HG03108 (cell line): ENCODE measurements at regions not wholly inside any gene's neighbourhood (a gene's known extent, or its start where the extent isn't known, plus 50 kb on each side); places are given as distances from the start of the nearest gene placed in this dataset.

Experiments
- ATAC-seq: cut with Tn5 transposase; IDR thresholded peaks from one replicate; pipeline ENCODE4 v1.9.1; 2021; ENCODE audit warnings: moderate library complexity; ENCODE audit not compliant: unreplicated experiment

DNA sequence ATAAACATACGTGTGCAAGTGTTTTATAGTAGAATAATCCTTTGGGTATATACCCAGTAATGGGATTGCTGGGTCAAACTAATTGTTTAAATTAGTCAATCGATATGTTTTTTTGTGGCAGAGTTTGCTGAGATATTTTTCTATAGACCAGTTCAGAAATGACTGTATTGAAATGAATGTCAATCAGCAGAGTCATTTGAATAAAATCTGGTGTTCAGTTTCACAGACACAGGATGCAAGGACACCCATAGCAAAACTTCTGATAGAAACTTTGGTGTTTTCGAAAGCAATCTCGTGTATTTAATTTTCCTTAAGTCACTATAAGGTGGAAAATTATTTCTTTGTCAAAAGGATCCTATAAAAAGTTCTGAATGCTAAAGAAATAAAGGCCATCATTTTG lies 434.4 kb downstream of the RAP2B start:
- no peak for ATAC-seq

DNA sequence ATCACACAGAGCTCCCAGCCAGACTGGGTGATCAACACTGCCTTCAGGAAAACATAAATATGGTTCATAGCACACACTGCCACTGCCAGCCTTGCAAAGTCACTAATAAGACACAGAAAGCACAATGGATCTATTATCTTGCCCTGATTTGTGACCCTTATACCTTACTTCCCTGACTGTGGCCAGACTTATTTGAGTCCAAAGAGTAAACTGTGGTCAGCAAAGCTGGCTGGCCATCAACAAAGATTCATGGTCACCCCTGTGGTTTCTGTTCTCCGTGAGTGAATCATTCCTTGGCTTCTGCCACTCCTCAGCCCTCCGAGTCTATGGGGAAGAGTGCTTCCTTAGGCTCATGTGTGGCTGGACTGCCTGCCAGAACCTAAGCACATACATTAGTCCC lies 437.7 kb downstream of the RAP2B start:
- ATAC-seq, result no peak

DNA sequence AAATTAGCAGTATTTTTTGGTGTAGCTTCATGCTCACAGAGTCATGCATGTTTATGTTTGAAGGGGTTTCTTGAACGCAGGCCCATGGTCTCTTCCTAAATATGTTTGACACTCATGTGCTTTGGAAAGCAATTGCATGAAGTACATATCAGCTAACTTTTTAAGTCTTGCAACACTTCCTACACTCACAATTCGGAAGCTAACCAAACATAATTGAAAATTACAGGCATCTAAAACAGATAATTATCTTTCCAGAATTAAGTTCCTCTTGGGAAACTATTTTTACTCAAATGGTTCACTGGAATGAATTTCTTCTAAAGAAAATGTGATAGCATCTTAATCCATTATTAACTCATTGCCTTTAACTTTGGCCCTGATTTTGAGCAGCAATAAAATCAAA lies 438.9 kb downstream of the RAP2B start:
- ATAC-seq, result no peak

DNA sequence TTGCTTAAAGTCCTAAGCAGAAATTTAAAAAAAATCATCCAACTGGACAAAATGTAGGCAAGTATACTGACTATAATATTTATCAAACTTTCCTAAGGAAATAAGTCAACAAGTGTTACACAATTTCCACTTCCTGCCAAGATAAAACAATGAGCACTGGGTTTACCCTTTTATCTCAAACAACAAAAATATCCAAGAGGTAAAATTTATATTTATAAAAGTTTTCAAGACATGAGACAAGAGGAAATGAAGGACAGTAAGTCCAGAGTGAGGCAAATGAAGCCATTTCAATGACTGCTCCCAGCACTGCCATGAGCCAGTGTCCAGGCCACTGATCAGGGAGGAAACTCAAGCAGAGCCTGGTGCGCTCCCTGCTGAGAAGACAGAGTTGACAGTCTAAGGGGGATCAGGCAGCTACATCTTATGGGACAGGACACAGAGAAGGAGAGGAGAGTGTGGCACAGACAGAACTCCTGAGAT lies 439.4 kb downstream of the RAP2B start:
- ATAC-seq, result no peak

DNA sequence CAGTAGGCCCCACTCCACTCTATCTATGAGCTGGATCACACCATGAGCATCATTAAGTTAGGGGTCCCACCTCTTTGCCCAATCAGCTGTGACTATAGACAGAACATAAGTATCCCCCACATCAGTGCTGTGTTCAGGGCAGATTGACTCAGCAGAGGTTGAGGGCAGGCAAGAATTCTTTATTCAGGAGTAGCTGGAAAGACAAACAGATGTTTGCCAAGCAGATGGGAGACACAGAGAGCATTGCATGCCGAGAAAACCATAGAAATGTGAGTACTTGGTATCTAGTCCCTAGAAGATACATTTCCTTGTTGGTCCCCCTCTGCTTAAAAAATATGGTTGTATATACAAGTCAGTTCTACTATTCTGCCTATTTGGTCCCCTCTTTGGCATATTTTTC lies 440.8 kb downstream of the RAP2B start:
- ATAC-seq, result no peak

DNA sequence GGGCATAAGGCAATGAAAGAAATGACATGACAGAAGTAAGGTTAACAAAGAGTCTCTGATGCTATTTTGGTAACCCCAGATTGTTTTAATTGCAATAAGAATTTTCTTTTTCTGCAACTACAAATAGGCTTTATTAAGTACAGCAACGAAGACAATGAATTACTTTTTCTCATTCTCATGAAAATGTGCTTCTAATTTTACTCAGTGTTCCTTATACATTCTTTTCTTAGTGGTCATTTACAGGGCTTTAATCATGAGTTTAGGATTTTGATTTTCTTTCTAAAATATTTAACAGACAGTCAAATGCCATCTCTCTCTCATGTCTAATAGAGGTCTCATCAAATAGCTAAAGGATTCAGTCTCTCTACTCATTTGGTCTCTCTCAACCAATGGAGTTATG lies 452.1 kb downstream of the RAP2B start:
- ATAC-seq, result no peak

DNA sequence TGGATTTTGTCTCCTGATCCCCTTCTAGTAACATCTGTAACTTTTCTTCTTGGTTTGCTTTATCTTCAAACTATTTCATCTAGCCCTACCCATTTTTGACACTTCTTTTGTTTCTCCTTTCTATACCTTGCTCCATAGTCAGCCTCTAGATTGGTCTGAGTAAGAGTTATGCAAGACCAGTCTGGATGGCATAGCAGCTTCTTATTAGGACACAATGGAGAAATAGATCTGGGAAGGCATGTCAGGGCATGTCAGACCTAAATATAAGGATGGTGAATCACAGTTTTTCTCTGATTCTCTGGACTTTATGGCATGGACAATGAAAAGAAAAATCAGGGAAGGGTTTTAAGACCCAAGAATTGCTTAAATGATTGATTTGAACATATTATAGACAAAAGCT lies 452.5 kb downstream of the RAP2B start:
- ATAC-seq, result no peak

DNA sequence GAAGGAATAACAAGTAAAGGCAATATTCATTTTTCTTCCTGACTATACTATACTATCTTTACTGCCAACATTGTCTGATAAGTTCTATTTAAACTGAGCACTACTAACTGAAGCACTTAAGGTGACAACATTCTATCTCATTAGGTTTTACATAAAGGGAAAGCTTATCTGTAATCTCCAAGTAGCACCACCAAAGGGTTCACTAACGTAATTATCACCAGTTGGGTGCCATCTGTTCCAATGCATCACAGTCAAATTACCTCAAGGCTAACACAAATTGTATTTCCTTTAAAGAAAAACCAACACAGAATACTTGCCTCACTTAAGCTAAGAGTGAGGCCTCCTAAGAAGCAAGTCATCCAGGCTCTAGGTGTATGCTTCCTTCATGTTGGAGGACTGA lies 453.8 kb downstream of the RAP2B start:
- no peak for ATAC-seq

DNA sequence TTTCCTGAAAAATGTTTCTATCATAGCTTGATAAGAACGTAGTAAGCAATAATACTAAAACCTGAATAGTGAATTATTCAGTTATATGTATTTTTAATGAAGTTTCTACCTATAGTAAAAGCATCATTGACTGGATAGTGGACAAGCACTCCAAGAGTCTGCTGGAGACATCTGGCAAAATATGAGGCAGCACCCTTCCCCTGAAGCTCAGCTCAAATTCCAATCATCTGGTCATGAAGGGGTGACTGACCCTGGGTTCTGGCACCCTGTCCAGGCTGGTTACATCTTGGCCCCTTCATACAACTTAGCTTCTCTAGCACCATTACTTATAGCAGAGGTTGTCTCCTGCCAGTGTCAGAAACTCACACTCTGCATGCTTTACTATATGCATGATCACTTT lies 455.4 kb downstream of the RAP2B start:
- no peak for ATAC-seq

DNA sequence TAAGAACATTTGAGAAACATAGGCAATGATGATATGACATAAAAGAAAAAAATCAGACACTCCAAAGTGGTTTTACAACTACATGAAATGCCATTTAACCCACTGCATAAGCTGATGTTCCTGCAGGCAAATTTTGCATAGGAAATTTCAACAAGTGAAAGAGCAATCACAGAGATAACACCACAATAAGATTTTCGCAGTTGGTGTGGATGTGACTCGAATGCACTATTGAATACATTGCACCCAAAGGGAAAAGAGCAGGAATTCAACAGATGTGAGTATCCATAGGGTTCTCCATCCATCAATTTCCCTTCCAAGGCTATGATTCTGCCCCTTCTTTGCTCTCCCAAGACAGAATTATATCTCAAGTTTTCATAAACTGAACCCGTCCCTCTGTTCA lies 456.1 kb downstream of the RAP2B start:
- ATAC-seq, result no peak

DNA sequence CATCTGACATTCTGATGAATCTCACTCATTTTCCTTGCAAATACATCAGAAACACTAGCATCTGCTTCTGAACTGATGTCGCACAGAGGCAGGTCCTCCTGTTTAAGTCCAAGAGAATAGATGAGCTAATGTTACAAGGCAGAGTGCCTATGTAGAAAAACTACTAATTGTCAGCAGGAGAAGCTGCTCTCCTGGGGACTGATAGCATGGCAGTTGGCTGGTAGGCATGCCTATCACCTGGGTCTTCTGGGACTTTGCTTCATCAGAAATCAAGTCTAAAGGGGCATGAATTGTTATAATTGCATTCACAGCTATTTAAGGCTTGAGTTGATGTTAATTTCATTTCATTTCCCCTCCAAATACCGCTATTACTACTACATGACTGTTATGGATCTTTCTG lies 457.2 kb downstream of the RAP2B start:
- ATAC-seq, result no peak

DNA sequence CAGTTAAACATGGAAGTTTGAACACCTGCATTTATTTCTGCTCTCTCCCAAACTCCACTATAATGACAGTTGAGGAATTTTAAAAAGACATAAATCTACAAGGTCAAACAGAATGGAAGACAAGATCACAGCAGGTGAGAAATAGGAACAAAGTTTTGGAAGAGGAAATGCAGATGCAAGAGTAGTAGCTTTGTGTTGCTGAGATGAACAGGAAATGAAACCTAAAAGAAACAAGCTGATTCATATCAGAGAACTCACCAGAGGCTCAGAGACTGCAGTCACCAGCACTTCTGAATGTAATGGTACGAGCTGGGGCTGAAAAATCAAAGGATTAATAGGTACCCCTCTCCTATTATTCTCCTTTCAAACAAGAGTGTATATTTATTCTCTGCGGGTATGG lies 459.9 kb downstream of the RAP2B start:
- ATAC-seq, result peak; percentile 90

DNA sequence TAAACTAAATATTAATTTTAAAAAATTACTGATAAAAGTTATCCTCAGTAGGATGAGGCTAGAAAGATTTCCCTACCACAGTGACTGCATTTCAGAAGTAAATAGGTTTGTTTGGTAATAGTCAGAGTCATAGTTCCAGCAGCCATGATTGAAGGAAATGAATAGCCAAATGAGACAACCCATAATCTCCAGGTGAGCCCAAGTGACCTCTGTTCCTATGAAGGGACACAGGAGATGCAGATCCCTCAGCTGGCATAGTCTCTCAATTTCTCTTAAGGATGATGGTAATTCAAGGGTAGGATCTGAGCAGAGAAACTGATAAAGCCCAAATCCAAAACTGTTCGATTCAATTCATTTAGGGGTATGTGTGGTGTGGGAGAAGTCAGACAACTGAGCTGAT lies 461.8 kb downstream of the RAP2B start:
- ATAC-seq, result no peak

DNA sequence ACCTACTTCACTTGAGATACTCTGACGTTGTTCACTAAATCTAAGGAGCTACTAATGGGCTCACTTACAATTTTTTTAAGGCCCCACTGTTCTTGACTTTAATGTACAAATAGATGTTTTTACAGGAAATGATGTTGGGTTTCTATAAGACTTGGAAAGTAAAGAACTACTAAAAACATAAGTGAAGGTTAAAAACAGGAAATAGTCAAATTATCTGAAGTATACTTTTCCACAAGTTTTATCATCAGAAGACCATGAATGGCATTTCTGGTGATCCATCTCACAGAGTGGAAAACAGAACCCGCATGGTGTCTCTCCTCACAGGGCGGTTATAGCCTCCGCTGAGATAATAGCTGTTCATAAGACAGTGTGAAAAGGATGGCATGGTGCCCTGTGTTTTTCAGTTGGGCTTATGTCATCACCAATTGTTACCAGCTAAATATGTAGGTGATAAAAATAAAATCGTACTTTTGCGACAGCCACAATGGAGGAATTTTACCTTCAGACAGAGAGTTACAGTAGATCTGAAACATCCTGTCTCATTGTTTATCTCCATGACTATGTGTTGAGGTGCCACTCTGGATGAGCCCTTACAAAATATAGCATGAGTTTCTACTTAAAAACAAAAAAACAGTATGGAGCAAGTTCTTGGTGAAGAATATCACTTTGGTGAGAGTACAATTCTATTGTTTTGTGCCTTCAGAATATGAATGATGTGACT lies 462.4 kb downstream of the RAP2B start:
- ATAC-seq, result no peak

DNA sequence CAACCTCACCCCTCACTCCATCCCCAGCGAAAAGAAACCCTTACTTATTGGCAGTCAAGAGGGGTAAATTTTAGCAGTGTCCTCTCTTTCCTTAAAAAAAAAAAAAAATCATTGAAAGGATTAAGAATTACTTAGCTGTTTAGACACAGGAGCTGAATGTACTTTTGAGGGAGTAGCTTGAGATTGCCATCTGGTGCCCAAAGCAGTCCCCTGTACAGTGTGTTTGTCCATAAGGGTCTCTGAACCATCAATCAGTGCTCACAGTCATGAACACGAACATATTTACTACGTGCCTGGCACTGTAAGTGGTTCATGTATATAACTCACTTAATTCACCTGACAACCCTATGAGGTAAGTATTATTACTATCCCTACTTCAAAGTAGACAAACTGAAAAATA lies 463.5 kb downstream of the RAP2B start:
- ATAC-seq, result no peak

DNA sequence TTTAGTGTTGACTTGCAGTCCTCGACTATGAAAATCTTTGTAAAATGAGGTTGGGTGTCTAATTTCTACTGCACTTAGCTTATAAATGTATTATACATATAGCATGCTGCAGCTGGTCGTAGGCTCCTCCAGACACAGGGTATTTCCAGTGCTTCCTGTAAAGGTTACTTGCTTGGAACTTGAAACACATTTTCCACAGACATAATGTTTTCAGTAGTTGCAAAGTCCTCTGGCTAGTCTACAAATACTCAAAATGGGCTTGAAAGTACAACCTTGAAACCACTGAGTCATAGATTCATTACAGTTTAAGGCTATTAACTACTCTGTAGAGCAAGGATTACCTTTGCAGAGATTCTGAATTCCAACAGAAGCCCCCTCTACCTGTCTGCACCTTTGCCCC lies 464.1 kb downstream of the RAP2B start:
- no peak for ATAC-seq

DNA sequence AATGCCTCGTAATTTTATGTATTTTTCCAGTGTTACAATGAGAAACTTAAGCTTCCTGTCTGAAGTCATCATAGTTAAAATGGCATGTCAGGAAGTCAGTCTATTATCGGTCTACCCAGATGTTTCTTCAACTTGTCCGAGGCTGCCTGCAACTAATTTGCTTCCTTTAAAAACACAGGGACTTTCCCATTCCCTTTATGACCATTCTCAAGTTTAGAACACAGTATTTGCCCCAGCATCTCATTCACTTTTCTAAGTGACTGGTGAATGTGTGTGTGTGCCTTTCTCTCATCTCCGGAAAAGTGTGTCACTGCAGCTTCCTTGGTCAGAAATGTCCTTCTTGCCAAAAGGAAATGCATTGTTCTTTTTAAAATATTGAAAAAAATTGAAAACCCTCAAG lies 466.6 kb downstream of the RAP2B start:
- ATAC-seq, result peak; percentile 59

DNA sequence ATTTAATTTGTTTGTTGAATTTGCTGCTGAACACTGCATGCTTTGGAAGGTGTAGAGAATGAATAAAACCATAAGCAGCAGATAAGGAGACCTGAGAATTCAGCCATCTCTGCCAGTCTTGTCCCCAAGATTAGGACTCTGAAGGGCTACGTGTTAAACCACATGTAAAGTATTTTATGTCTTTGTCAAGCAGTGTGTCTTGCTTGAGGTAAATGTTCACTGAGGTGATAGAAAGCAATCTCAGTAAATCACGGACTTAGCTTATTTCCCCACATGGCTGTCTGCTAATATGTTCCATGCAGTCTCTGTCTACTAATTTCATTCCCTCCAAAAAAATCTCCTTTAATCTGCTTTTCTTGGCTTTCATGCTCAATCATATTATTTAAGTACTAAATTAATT lies 467.1 kb downstream of the RAP2B start:
- ATAC-seq, result no peak

DNA sequence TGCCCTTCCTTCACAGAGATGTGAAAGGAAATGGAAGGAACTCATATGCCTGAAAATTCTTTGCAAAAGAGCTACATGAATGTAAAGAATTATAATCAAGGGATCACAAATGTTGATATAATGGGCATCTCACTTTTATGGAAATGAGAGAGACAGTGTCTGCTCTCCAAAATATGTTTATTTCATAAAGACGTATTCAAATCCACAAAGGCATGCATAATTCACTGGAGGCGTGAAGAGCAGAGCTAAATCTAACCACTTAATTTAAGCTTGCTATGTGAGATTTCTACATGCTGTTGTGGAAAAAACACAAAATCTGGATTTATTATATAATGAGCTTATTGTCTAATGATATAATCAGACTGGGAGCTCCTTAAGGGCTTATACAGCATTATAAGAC lies 469.1 kb downstream of the RAP2B start:
- ATAC-seq, result no peak

DNA sequence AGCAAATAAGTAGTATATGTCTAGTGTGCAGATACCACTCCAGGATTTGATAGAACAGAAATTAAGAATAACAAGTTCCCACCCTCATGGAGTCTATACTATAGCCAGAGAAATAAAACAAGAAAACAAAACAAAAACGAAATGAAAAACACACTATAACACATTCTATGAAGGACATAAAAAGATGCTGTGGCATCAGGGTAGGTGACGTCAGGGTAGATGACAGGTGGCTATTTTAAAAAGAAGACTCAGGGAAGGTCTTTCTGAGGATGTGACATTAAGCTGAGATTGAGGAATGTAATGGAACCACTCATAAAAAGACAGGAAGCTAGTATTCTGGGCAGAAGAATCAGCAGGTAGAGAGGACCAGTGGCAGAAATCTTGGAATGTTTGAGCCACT lies 469.6 kb downstream of the RAP2B start:
- no peak for ATAC-seq

DNA sequence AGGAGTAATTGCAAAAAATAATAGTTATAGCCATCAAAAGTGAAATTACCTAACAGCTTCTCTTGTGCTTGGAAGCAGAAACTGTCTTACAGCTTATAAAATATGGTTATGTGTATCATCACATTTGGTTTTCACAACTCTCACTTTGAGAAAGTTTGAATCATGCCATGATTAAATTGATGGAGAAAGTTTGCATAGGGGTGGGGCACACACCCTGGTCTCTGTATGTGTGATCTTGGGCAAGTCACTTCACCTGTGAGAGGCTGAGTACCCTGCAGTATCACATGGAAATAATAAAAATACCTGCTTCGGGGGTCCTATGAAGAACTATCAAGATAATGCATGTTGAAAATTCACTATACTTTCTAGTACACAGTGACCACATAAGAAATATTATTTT lies 471.4 kb downstream of the RAP2B start:
- no peak for ATAC-seq

DNA sequence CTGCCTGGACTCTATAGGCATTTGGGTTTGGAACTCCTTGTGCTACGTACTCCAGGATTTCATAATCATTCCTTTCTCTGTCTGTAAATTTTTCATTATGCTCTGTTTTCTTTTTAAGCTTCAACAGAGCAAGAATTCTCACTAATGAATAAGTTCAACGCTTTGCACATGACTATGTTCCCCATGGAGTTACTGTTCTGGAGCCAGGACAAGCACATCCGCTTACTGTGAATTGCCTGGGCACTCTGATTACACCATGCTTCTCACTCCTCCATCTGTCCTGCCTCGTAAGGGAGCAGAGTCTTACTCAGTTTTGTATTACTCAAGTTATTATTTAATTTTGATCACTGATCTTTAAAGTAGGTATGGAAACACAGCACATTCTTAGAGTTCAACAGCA lies 472.7 kb downstream of the RAP2B start:
- ATAC-seq, result no peak

DNA sequence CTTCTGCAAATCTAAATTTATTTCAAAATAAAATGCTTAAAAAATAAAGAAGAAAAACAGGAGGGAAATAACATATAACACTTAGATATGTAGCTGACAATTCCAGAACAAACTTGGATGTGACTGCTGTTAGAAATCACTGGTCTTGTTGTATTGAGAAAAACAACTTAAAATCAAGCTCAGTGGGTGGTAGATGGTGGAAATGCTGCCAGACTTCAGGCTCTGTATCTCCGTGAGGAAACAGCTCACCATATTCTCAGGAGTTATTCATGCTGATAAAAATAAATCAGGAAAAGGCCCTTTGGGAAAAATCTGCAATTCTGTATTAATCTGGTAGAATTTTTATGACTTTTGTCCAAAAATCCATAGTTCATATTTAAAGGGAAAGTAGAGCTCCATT lies 477.6 kb downstream of the RAP2B start:
- ATAC-seq, result no peak
